ENCODE measurements at regions not wholly inside any gene's neighbourhood (a gene's known extent, or its start where the extent isn't known, plus 50 kb on each side); places are given as distances from the start of the nearest gene placed in this dataset.

GRCh38 chr13:80145171-80145690 lies 195.7 kb downstream of the SPRY2 start:
- Mint-ChIP-seq H3K9me3 (no peaks in the 10 kb centered on the region), H3K4me3 (no peak overlapping the region), H3K36me3 (no peaks in the 10 kb centered on the region), H3K4me1 (no peaks in the 10 kb centered on the region), H3K27ac (no peak overlapping the region), H3K27me3 (ENCODE audit: low read depth in 3 of 3) (peaks cover 0 to 4% (median 3%) of the 10 kb centered on the region in 3 donors)
- DNase-seq = no peak

GRCh38 chr13:80144493-80144892 lies 196.4 kb downstream of the SPRY2 start:
- H3K4me1 Mint-ChIP-seq = no peaks in the 10 kb centered on the region
- H3K36me3 Mint-ChIP-seq = no peaks in the 10 kb centered on the region
- H3K27me3 Mint-ChIP-seq (ENCODE audit: low read depth in 3 of 3) = peaks cover 0 to 4% (median 3%) of the 10 kb centered on the region in 3 donors
- no peak for DNase-seq
- H3K9me3 Mint-ChIP-seq = no peaks in the 10 kb centered on the region
- H3K4me3 Mint-ChIP-seq = no peak overlapping the region
- no peak overlapping the region for H3K27ac Mint-ChIP-seq

GRCh38 chr13:80141123-80141849 lies 199.6 kb downstream of the SPRY2 start:
- H3K27me3 Mint-ChIP-seq (ENCODE audit: low read depth in 3 of 3) = peaks cover 0 to 4% (median 3%) of the 10 kb centered on the region in 3 donors
- no peaks in the 10 kb centered on the region for H3K9me3 Mint-ChIP-seq
- no peaks in the 10 kb centered on the region for H3K36me3 Mint-ChIP-seq
- H3K4me1 Mint-ChIP-seq = no peaks in the 10 kb centered on the region
- no peak for DNase-seq
- no peak overlapping the region for H3K4me3 Mint-ChIP-seq
- no peak overlapping the region for H3K27ac Mint-ChIP-seq

- Mint-ChIP-seq H3K27me3 (ENCODE audit: low read depth in 3 of 3) (peaks cover 0 to 4% (median 3%) of the 10 kb centered on the region in 3 donors), H3K9me3 (no peaks in the 10 kb centered on the region), H3K27ac (no peak overlapping the region), H3K36me3 (no peaks in the 10 kb centered on the region), H3K4me3 (no peak overlapping the region), H3K4me1 (no peaks in the 10 kb centered on the region)
- no peak for DNase-seq
Measured at GRCh38 chr13:80140685-80141084, 200.2 kb downstream of the SPRY2 start.

- no peaks in the 10 kb centered on the region for H3K4me1 Mint-ChIP-seq
- no peaks in the 10 kb centered on the region for H3K9me3 Mint-ChIP-seq
- no peak for DNase-seq
- no peak overlapping the region for H3K27ac Mint-ChIP-seq
- no peaks in the 10 kb centered on the region for H3K36me3 Mint-ChIP-seq
- H3K27me3 Mint-ChIP-seq (ENCODE audit: low read depth in 3 of 3) = peaks cover 0 to 6% (median 3%) of the 10 kb centered on the region in 3 donors
- H3K4me3 Mint-ChIP-seq = no peak overlapping the region
Measured at GRCh38 chr13:80139196-80139595, 201.7 kb downstream of the SPRY2 start.

- no peak for DNase-seq
- H3K27ac Mint-ChIP-seq = no peak overlapping the region
- no peaks in the 10 kb centered on the region for H3K9me3 Mint-ChIP-seq
- H3K36me3 Mint-ChIP-seq = no peaks in the 10 kb centered on the region
- peaks cover 0 to 5% (median 3%) of the 10 kb centered on the region in 3 donors for H3K27me3 Mint-ChIP-seq (ENCODE audit: low read depth in 3 of 3)
- H3K4me1 Mint-ChIP-seq = no peaks in the 10 kb centered on the region
- no peak overlapping the region for H3K4me3 Mint-ChIP-seq
Measured at GRCh38 chr13:80137994-80138393, 202.9 kb downstream of the SPRY2 start.

GRCh38 chr13:80134346-80134745 lies 206.6 kb downstream of the SPRY2 start:
- H3K36me3 Mint-ChIP-seq = no peaks in the 10 kb centered on the region
- no peak overlapping the region for H3K27ac Mint-ChIP-seq
- no peaks in the 10 kb centered on the region for H3K4me1 Mint-ChIP-seq
- peaks cover 0 to 8% (median 2%) of the 10 kb centered on the region in 3 donors for H3K27me3 Mint-ChIP-seq (ENCODE audit: low read depth in 3 of 3)
- H3K9me3 Mint-ChIP-seq = no peaks in the 10 kb centered on the region
- H3K4me3 Mint-ChIP-seq = no peak overlapping the region
- no peak for DNase-seq

GRCh38 chr13:80133631-80134261 lies 207.2 kb downstream of the SPRY2 start:
- DNase-seq = no peak
- Mint-ChIP-seq H3K36me3 (no peaks in the 10 kb centered on the region), H3K4me3 (no peak overlapping the region), H3K9me3 (no peaks in the 10 kb centered on the region), H3K4me1 (no peaks in the 10 kb centered on the region), H3K27ac (no peak overlapping the region), H3K27me3 (ENCODE audit: low read depth in 3 of 3) (peaks cover 0 to 8% (median 2%) of the 10 kb centered on the region in 3 donors)

- Mint-ChIP-seq H3K9me3 (no peaks in the 10 kb centered on the region), H3K27me3 (ENCODE audit: low read depth in 3 of 3) (peaks cover 0 to 8% (median 2%) of the 10 kb centered on the region in 3 donors), H3K27ac (no peak overlapping the region), H3K4me3 (no peak overlapping the region), H3K4me1 (no peaks in the 10 kb centered on the region), H3K36me3 (no peaks in the 10 kb centered on the region)
- DNase-seq = no peak
Measured at GRCh38 chr13:80132741-80133601, 208.0 kb downstream of the SPRY2 start.

- Mint-ChIP-seq H3K4me1 (no peaks in the 10 kb centered on the region), H3K27me3 (ENCODE audit: low read depth in 3 of 3) (peaks cover 0 to 8% (median 2%) of the 10 kb centered on the region in 3 donors), H3K4me3 (no peak overlapping the region), H3K36me3 (no peaks in the 10 kb centered on the region), H3K9me3 (no peaks in the 10 kb centered on the region), H3K27ac (no peak overlapping the region)
- DNase-seq = no peak
Measured at GRCh38 chr13:80131204-80131603, 209.7 kb downstream of the SPRY2 start.

- H3K27ac Mint-ChIP-seq = peak overlapping the region in 1 of 6 donors; percentile 37
- H3K9me3 Mint-ChIP-seq = no peaks in the 10 kb centered on the region
- no peak overlapping the region for H3K4me3 Mint-ChIP-seq
- no peaks in the 10 kb centered on the region for H3K36me3 Mint-ChIP-seq
- no peak for DNase-seq
- peaks cover 0 to 3% (median 2%) of the 10 kb centered on the region in 3 donors for H3K27me3 Mint-ChIP-seq (ENCODE audit: low read depth in 3 of 3)
- no peaks in the 10 kb centered on the region for H3K4me1 Mint-ChIP-seq
Measured at GRCh38 chr13:80126389-80127068, 214.4 kb downstream of the SPRY2 start.

- no peak for DNase-seq
- H3K27ac Mint-ChIP-seq = no peak overlapping the region
- H3K36me3 Mint-ChIP-seq = no peaks in the 10 kb centered on the region
- peaks cover 0 to 3% (median 2%) of the 10 kb centered on the region in 3 donors for H3K27me3 Mint-ChIP-seq (ENCODE audit: low read depth in 3 of 3)
- H3K4me3 Mint-ChIP-seq = no peak overlapping the region
- no peaks in the 10 kb centered on the region for H3K4me1 Mint-ChIP-seq
- no peaks in the 10 kb centered on the region for H3K9me3 Mint-ChIP-seq
Measured at GRCh38 chr13:80123945-80124344, 217.0 kb downstream of the SPRY2 start.

GRCh38 chr13:80121038-80121437 lies 219.9 kb downstream of the SPRY2 start:
- no peak overlapping the region for H3K27ac Mint-ChIP-seq
- H3K36me3 Mint-ChIP-seq = no peaks in the 10 kb centered on the region
- H3K9me3 Mint-ChIP-seq = no peaks in the 10 kb centered on the region
- no peak overlapping the region for H3K4me3 Mint-ChIP-seq
- no peak for DNase-seq
- H3K27me3 Mint-ChIP-seq (ENCODE audit: low read depth in 3 of 3) = peaks cover 2 to 5% (median 4%) of the 10 kb centered on the region in 3 donors
- H3K4me1 Mint-ChIP-seq = no peaks in the 10 kb centered on the region

All from immature natural killer cell (primary cell).